T-helper 2 cell treated with Interferon-gamma antibody and Interleukin-4, amounts not matched to agents 100 ng/mL and 5 ng/mL, for 36 hours (primary cell): ENCODE measurements at regions not wholly inside any gene's neighbourhood (a gene's known extent, or its start where the extent isn't known, plus 50 kb on each side); places are given as distances from the start of the nearest gene placed in this dataset.

Experiments used
- intact Hi-C: fragments of 100-400 bp; cut with micrococcal nuclease; formaldehyde crosslinking; loops from one replicate; pipeline ENCODE4 v1.15.1; 2023

GRCh38 chr6:91487696-91488392, 901.0 kb upstream of the MAP3K7 start:
- intact Hi-C loops: no loop called here

- intact Hi-C loops: no loop called here
Observed at GRCh38 chr6:91486200-91486599, 899.3 kb upstream of the MAP3K7 start.

- intact Hi-C loops: no loop called here
Observed at GRCh38 chr6:91485047-91485446, 898.2 kb upstream of the MAP3K7 start.

GRCh38 chr6:91483415-91484105, 896.7 kb upstream of the MAP3K7 start:
- intact Hi-C loops: no loop called here

- intact Hi-C loops: no loop called here
Observed at GRCh38 chr6:91482498-91482897, 895.6 kb upstream of the MAP3K7 start.

- intact Hi-C loops: no loop called here
Observed at GRCh38 chr6:91480402-91480801, 893.5 kb upstream of the MAP3K7 start.

GRCh38 chr6:91477688-91478087, 890.8 kb upstream of the MAP3K7 start:
- intact Hi-C loops: no loop called here

GRCh38 chr6:91476000-91476399, 889.1 kb upstream of the MAP3K7 start:
- intact Hi-C loops: no loop called here

- intact Hi-C loops: no loop called here
Observed at GRCh38 chr6:91465393-91465792, 878.5 kb upstream of the MAP3K7 start.

- intact Hi-C loops: no loop called here
Observed at GRCh38 chr6:91464718-91465117, 877.8 kb upstream of the MAP3K7 start.

- intact Hi-C loops: no loop called here
Observed at GRCh38 chr6:91464201-91464600, 877.3 kb upstream of the MAP3K7 start.

GRCh38 chr6:91462241-91462640, 875.4 kb upstream of the MAP3K7 start:
- intact Hi-C loops: no loop called here

GRCh38 chr6:91453224-91453878, 866.5 kb upstream of the MAP3K7 start:
- intact Hi-C loops: no loop called here

GRCh38 chr6:91449539-91449938, 862.7 kb upstream of the MAP3K7 start:
- intact Hi-C loops: no loop called here

- intact Hi-C loops: no loop called here
Observed at GRCh38 chr6:91447530-91448254, 860.8 kb upstream of the MAP3K7 start.

- intact Hi-C loops: no loop called here
Observed at GRCh38 chr6:91447081-91447480, 860.2 kb upstream of the MAP3K7 start.

- intact Hi-C loops: no loop called here
Observed at GRCh38 chr6:91443405-91443804, 856.5 kb upstream of the MAP3K7 start.

- intact Hi-C loops: no loop called here
Observed at GRCh38 chr6:91442342-91442741, 855.5 kb upstream of the MAP3K7 start.

GRCh38 chr6:91438570-91438969, 851.7 kb upstream of the MAP3K7 start:
- intact Hi-C loops: no loop called here

- intact Hi-C loops: no loop called here
Observed at GRCh38 chr6:91437315-91437729, 850.5 kb upstream of the MAP3K7 start.

- intact Hi-C loops: no loop called here
Observed at GRCh38 chr6:91436448-91436847, 849.6 kb upstream of the MAP3K7 start.

- intact Hi-C loops: no loop called here
Observed at GRCh38 chr6:91435630-91436029, 848.8 kb upstream of the MAP3K7 start.
